PC-9 (cell line): ENCODE measurements at regions not wholly inside any gene's neighbourhood (a gene's known extent, or its start where the extent isn't known, plus 50 kb on each side); places are given as distances from the start of the nearest gene placed in this dataset.

Experiments used
- CTCF ChIP-seq: fragments of 200-600 bp; sonication (generic); conservative IDR thresholded peaks from 2 replicates; pipeline ENCODE4 v1.6.1; 2017; ENCODE audit warnings: mixed run types, antibody characterized with exemption, mild to moderate bottlenecking, moderate library complexity
- EZH2 ChIP-seq: fragments of 200-600 bp; sonication (generic); IDR thresholded peaks from 2 replicates; pipeline ENCODE4 v1.8.0; 2017; ENCODE audit warnings: antibody characterized with exemption, low read depth

GRCh38 chr4:131063878-131064277 is 1967.9 kb downstream of the C4orf33 start:
- TF ChIP-seq EZH2 (no peak), CTCF (no peak)
